SK-N-SH treated with all-trans-retinoic acid at 6 μM for 48 hours (cell line): ENCODE measurements at regions not wholly inside any gene's neighbourhood (a gene's known extent, or its start where the extent isn't known, plus 50 kb on each side); places are given as distances from the start of the nearest gene placed in this dataset.

ENCODE experiments used
- CREB5 ChIP-seq: fragments of 250-450 bp; sonication (Bioruptor Pico); IDR thresholded peaks from 2 replicates; pipeline ENCODE4 v1.5.1; 2020; ENCODE audit warnings: low read depth, mild to moderate bottlenecking, moderate library complexity
- CSDC2 ChIP-seq: fragments of 250-450 bp; sonication (Bioruptor Pico); IDR thresholded peaks from 2 replicates; pipeline ENCODE4 v1.5.0; 2020; ENCODE audit warnings: mild to moderate bottlenecking, moderate library complexity
- GLIS3 ChIP-seq: fragments of 250-450 bp; sonication (Bioruptor Pico); IDR thresholded peaks from 2 replicates; pipeline ENCODE4 v1.5.0; 2020; ENCODE audit warnings: mild to moderate bottlenecking, moderate library complexity
- ZFP30 ChIP-seq: fragments of 450-650 bp; formaldehyde crosslinking; IDR thresholded peaks from 2 replicates; pipeline ENCODE4 v1.5.0; 2022; ENCODE audit warnings: mild to moderate bottlenecking, moderate library complexity

- TF ChIP-seq ZFP30 (CRISPR knock-in tag) (no peak), CREB5 (CRISPR knock-in tag) (no peak), GLIS3 (CRISPR knock-in tag) (no peak), CSDC2 (CRISPR knock-in tag) (no peak)
These were observed 541.2 kb upstream of the SMIM31 start for GRCh38 chr4:164212714-164213113.
